Kidney epithelial cell (primary cell): ENCODE measurements at regions not wholly inside any gene's neighbourhood (a gene's known extent, or its start where the extent isn't known, plus 50 kb on each side); places are given as distances from the start of the nearest gene placed in this dataset.

Source experiments
- DNase-seq: peaks from one replicate; pipeline ENCODE4 v3.0.0-alpha.2; 2010; ENCODE audit warnings: low read depth
- H3K27me3 ChIP-seq: 2 replicates; pipeline ENCODE4 v1.6.0; 2011; ENCODE audit warnings: low read length; ENCODE audit not compliant: control insufficient read depth, insufficient read depth
- H3K36me3 ChIP-seq: 2 replicates; pipeline ENCODE4 v1.5.1; 2011; ENCODE audit warnings: low read length; ENCODE audit not compliant: control insufficient read depth, insufficient read depth
- H3K4me3 ChIP-seq: 2 replicates; pipeline ENCODE4 v1.5.1; 2011; ENCODE audit warnings: low read depth, mild to moderate bottlenecking, control low read depth, low read length
- CTCF ChIP-seq: IDR thresholded peaks from 2 replicates; pipeline ENCODE4 v1.5.1; 2011; ENCODE audit warnings: mild to moderate bottlenecking, moderate library complexity, low read length, control low read depth, inconsistent platforms; ENCODE audit not compliant: insufficient read depth, poor library complexity, severe bottlenecking

GRCh38 chr2:128573116-128573515 lies 254.4 kb upstream of the HS6ST1 start:
- H3K4me3 ChIP-seq: no peak overlapping the region
- DNase-seq: no peak
- no peaks in the 10 kb centered on the region for H3K27me3 ChIP-seq
- no peak for TF ChIP-seq CTCF
- H3K36me3 ChIP-seq: no peaks in the 10 kb centered on the region

DNA sequence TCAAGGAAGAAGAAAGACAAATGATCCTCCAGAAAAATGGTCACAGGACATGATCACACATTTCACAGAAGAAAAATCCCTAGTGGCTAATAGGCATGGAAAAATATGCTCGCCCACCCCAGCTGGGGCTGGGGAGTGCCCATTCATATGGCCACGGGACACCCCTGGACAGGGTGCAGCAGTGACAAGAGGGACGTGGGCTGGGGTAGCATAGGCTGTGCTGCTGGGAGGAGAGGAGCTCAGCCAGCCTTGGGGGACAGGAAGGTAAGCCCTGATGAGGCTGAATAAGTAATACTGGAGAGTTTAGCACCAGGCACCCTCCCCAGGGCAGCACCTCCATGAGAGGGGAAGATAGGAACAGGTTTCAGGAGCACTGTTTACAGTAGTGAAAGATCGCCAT lies 254.9 kb upstream of the HS6ST1 start:
- no peaks in the 10 kb centered on the region for H3K36me3 ChIP-seq
- no peak overlapping the region for H3K4me3 ChIP-seq
- no peak for TF ChIP-seq CTCF
- H3K27me3 ChIP-seq: no peaks in the 10 kb centered on the region
- DNase-seq: no peak

- H3K36me3 ChIP-seq: no peaks in the 10 kb centered on the region
- no peak overlapping the region for H3K4me3 ChIP-seq
- H3K27me3 ChIP-seq: no peaks in the 10 kb centered on the region
- no peak for TF ChIP-seq CTCF
- DNase-seq: no peak
Observed at GRCh38 chr2:128577141-128577930, 258.7 kb upstream of the HS6ST1 start.

DNA sequence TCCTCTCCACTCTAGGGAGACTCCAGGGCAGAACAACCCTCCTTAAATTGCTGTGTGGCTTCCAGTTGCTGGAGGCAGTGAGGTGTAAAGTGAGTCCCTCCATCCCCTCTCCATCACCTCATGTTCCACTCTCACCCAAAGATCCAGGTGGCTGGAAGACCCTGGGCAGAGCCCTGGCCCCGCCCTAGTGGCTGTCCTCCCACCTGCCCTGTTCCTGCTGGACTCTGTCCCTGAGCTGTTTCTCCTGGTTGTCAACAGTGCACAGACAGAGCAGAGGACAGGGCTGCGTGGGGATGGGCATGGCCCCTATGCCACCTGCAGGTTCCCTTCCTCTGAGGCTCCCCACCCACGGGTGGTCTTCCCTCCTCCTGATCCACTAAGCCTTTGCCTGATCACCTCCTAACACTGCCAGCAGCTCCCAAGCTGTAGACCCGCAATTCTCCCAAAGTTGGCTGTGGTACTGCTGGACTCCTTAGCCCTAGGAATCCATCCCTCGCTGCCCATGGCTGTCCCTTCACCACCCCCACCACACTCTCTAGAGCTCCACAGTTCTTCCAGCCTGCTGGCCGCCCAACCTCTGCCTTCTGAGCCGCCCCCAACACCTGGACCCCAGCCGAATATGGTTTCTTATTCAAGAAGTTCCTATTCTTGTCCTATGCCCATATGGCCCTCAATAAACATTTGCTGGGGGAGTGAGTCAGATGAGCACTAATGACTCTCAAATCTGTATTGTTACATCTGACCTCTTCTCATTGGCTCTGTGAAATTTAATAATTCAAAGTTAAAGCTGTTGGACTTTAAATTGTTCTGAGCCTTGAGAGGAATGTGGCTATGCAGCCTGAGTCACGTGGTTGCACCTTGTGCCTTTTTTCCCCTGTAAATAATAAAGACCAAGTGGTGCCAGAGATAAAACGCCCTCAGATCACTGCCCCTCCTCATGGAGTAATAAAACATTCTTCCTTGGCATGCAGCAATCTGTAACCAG lies 260.0 kb upstream of the HS6ST1 start:
- no peak for TF ChIP-seq CTCF
- Histone ChIP-seq H3K36me3 (no peaks in the 10 kb centered on the region), H3K27me3 (no peaks in the 10 kb centered on the region), H3K4me3 (no peak overlapping the region)
- DNase-seq: no peak

- Histone ChIP-seq H3K36me3 (no peaks in the 10 kb centered on the region), H3K4me3 (no peak overlapping the region), H3K27me3 (no peaks in the 10 kb centered on the region)
- TF ChIP-seq CTCF: no peak
- no peak for DNase-seq
Observed at GRCh38 chr2:128579825-128580224, 261.2 kb upstream of the HS6ST1 start.
